ENCODE measurements at regions not wholly inside any gene's neighbourhood (a gene's known extent, or its start where the extent isn't known, plus 50 kb on each side); places are given as distances from the start of the nearest gene placed in this dataset.

GRCh38 chr10:109622566-109622965 lies 300.7 kb downstream of the XPNPEP1 start:
- Histone ChIP-seq H3K56ac (replicated peaks; ENCODE audit: insufficient read length, low read depth, low read length) (no peak overlapping the region), H3K9me3 (ENCODE audit: insufficient read depth in 2 of 2, low read depth in 1 of 2, low read length in 1 of 2) (no peaks in the 10 kb centered on the region), H3K4me3 (ENCODE audit: extremely low read depth in 1 of 4, insufficient read depth in 2 of 4, low read depth in 3 of 4, low read length in 4 of 4) (no peak overlapping the region), H2AFZ (ENCODE audit: low read length) (no peak overlapping the region), H3K14ac (ENCODE audit: insufficient read length) (no peak overlapping the region), H3K4ac (replicated peaks; ENCODE audit: insufficient read length, low read depth, low read length) (no peak overlapping the region), H4K91ac (replicated peaks; ENCODE audit: insufficient read length, low read length) (no peak overlapping the region), H4K8ac (ENCODE audit: extremely low read depth, insufficient read depth, low read length) (no peak overlapping the region), H4K5ac (ENCODE audit: insufficient read length, low read depth, low read length) (no peak overlapping the region), H2BK15ac (ENCODE audit: low read length) (no peak overlapping the region), H3K23me2 (ENCODE audit: low read depth, low read length) (no peaks in the 10 kb centered on the region), H3K36me3 (ENCODE audit: control insufficient read depth in 2 of 4, insufficient read depth in 4 of 4, low read length in 3 of 4) (no peaks in the 10 kb centered on the region), H2BK5ac (ENCODE audit: low read depth, low read length) (no peak overlapping the region), H3K27me3 (replicated peaks in 1 of 4; ENCODE audit: control insufficient read depth in 3 of 4, extremely low read depth in 1 of 4, insufficient read depth in 3 of 4, low read length in 3 of 4) (no peaks in the 10 kb centered on the region), H3K9ac (replicated peaks in 1 of 4; ENCODE audit: extremely low read depth in 1 of 4, low read depth in 3 of 4, low read length in 3 of 4) (no peak overlapping the region), H2BK12ac (ENCODE audit: low read depth, low read length) (no peak overlapping the region), H3K79me1 (ENCODE audit: low read depth, low read length) (no peaks in the 10 kb centered on the region), H3K27ac (ENCODE audit: low read depth, low read length) (no peak overlapping the region), H3K79me2 (ENCODE audit: control insufficient read depth in 1 of 2, insufficient read depth in 2 of 2, low read length in 2 of 2) (no peaks in the 10 kb centered on the region), H2BK20ac (ENCODE audit: low read length) (no peak overlapping the region), H2BK120ac (replicated peaks; ENCODE audit: low read depth, low read length) (no peak overlapping the region), H4K20me1 (replicated peaks in 1 of 2; ENCODE audit: control insufficient read depth in 1 of 2, insufficient read depth in 2 of 2, low read length in 2 of 2) (no peaks in the 10 kb centered on the region), H2AK5ac (ENCODE audit: low read depth, low read length) (no peak overlapping the region), H3K18ac (ENCODE audit: extremely low read depth, low read length) (no peak overlapping the region), H3K23ac (ENCODE audit: insufficient read length) (no peak overlapping the region), H3K4me1 (replicated peaks in 1 of 4; ENCODE audit: control insufficient read depth in 3 of 4, insufficient read depth in 4 of 4, low read length in 3 of 4) (no peaks in the 10 kb centered on the region), H3K4me2 (ENCODE audit: insufficient read depth in 1 of 2, low read depth in 2 of 2, low read length in 2 of 2) (no peak overlapping the region)
- FAIRE-seq, result no peak
- TF ChIP-seq EP300 (IDR thresholded peaks at IDR 0.05; ENCODE audit: borderline replicate concordance in 1 of 2, low read depth in 2 of 2, low read length in 2 of 2) (no peak), BACH1 (IDR thresholded peaks at IDR 0.05; ENCODE audit: low read length) (no peak), PHF8 (conservative IDR thresholded peaks at IDR 0.05; ENCODE audit: low read depth, low read length) (no peak), CBX8 (IDR thresholded peaks at IDR 0.05; ENCODE audit: borderline replicate concordance, low read depth, low read length) (no peak)
- no peak for DNase-seq (ENCODE audit: low read depth in 1 of 2, low spot score in 2 of 2)
- 88% methylated on average over 3 of the region's 3 CpGs; no CpG with 5 or more reads in 1 of the 2 experiments for WGBS, 2 experiments (ENCODE audit: extremely low coverage in 1 of 2, insufficient coverage in 1 of 2, insufficient read length in 1 of 2, insufficient replicate concordance in 2 of 2, low coverage in 1 of 2, low lambda C conversion rate in 2 of 2, missing lambda C conversion rate in 1 of 2)
- ChIA-PET POLR2A (ENCODE audit: partially characterized antibody) (no interaction called here), CTCF (ENCODE audit: partially characterized antibody) (no interaction called here)
